Colonic mucosa (tissue), 4 donors: ENCODE measurements at regions not wholly inside any gene's neighbourhood (a gene's known extent, or its start where the extent isn't known, plus 50 kb on each side); places are given as distances from the start of the nearest gene placed in this dataset.

Source experiments
- DNase-seq: peaks from one replicate; pipeline ENCODE4 v3.0.0-alpha.2; 2020
- H3K27ac ChIP-seq: fragments of 200-600 bp; one replicate; pipeline ENCODE4 v1.8.0; 2021
- H3K27me3 ChIP-seq: fragments of 200-600 bp; one replicate; pipeline ENCODE4 v1.8.0; 2021
- H3K36me3 ChIP-seq: fragments of 200-600 bp; one replicate; pipeline ENCODE4 v1.8.0; 2021
- H3K4me1 ChIP-seq: fragments of 200-600 bp; one replicate; pipeline ENCODE4 v1.8.0; 2021; ENCODE audit warnings: mild to moderate bottlenecking
- H3K4me3 ChIP-seq: fragments of 200-600 bp; one replicate; pipeline ENCODE4 v1.8.0; 2021
- H3K9ac ChIP-seq, 2 donors: one replicate each; pipeline ENCODE4 v1.7.0; 2013; ENCODE audit warnings: control low read depth in 2 of 2, low read depth in 2 of 2, low read length in 2 of 2
- H3K9me3 ChIP-seq: fragments of 200-600 bp; one replicate; pipeline ENCODE4 v1.8.0; 2021
- intact Hi-C: fragments of 100-400 bp; cut with DNase I; formaldehyde crosslinking; loops from one replicate; pipeline ENCODE4 v1.14.1; 2022
- TF ChIP-seq, protein P1 (sequence below): fragments of 200-600 bp; IDR thresholded peaks from one replicate; pipeline ENCODE4 v1.8.0; 2022; ENCODE audit warnings: antibody characterized with exemption, mild to moderate bottlenecking
- donor health status: healthy.
- donor health status: DM: no; HTN: no; CAD: no.
- donor health status: DM: no; HTN: no; CAD: no.

DNA sequence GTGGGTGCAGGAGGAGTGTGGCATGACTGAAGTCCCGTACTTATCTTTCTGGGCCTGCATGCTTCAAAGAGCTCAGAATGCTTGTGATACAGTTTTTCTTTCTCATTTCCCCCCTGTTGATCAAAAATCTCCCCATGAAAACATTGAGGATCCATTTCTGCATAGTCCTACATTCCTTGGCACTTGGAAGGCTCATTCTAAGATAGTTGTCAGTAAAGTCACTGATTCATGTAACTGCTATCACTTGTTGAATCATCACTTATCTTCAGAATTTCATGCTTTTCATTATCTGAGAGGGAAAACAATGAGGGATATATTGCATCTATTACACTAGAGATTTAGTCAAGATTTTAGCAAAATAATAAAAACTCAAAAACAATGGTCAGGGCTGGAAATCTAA is 1953.1 kb upstream of the CDH6 start:
- Histone ChIP-seq H3K9me3 (no peaks in the 10 kb centered on the region), H3K4me3 (no peak overlapping the region), H3K4me1 (no peaks in the 10 kb centered on the region), H3K9ac (no peak overlapping the region), H3K36me3 (no peaks in the 10 kb centered on the region), H3K27me3 (no peaks in the 10 kb centered on the region), H3K27ac (no peak overlapping the region)
- intact Hi-C loops, result no loop called here
- DNase-seq, result no peak
- TF ChIP-seq, protein P1, sequence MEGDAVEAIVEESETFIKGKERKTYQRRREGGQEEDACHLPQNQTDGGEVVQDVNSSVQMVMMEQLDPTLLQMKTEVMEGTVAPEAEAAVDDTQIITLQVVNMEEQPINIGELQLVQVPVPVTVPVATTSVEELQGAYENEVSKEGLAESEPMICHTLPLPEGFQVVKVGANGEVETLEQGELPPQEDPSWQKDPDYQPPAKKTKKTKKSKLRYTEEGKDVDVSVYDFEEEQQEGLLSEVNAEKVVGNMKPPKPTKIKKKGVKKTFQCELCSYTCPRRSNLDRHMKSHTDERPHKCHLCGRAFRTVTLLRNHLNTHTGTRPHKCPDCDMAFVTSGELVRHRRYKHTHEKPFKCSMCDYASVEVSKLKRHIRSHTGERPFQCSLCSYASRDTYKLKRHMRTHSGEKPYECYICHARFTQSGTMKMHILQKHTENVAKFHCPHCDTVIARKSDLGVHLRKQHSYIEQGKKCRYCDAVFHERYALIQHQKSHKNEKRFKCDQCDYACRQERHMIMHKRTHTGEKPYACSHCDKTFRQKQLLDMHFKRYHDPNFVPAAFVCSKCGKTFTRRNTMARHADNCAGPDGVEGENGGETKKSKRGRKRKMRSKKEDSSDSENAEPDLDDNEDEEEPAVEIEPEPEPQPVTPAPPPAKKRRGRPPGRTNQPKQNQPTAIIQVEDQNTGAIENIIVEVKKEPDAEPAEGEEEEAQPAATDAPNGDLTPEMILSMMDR, result no peak

DNA sequence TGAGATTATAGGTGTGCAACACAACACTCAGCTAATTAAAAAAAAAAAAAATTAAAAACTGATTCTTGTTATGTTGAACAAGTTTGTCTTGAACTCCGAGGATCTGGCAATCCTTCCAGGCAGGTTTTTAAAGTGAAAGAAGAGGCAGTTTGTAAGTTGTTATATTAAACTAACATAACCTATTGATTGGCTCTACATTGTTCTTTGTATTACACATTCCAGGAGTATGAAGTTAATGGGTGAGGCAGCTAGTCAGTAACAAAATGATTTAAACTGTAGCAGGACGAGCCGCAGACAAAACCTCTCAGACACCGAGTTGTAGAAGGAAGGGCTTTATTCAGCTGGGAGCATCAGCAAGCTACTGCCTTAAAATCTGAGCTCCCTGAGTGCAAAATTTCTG is 1953.9 kb upstream of the CDH6 start:
- TF ChIP-seq, protein P1, result no peak
- H3K27ac ChIP-seq, result no peak overlapping the region
- no peak for DNase-seq
- H3K4me3 ChIP-seq, result no peak overlapping the region
- no peak overlapping the region for H3K9ac ChIP-seq
- no peaks in the 10 kb centered on the region for H3K36me3 ChIP-seq
- intact Hi-C loops, result no loop called here
- H3K4me1 ChIP-seq, result no peaks in the 10 kb centered on the region
- H3K9me3 ChIP-seq, result no peaks in the 10 kb centered on the region
- no peaks in the 10 kb centered on the region for H3K27me3 ChIP-seq

DNA sequence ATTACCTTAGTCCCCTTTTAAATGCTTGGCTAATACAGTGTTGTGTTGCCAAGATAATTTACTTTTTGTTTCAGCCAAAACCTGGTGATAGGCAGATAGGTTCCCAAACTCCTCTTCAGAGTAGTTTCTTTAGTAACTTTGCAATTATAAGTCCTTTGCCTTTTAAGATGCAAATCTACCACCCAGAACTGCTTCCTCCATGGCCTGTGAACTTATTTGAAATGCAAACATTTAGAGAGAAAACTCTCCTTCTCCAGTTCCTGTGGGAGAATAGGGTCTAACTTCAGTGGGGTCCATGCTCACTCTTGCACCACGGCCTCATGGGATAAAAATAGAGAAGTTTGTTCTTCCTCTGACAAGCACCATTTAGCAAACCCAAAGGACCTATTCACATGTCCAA is 1955.4 kb upstream of the CDH6 start:
- H3K4me1 ChIP-seq, result no peaks in the 10 kb centered on the region
- no peak overlapping the region for H3K9ac ChIP-seq
- H3K36me3 ChIP-seq, result no peaks in the 10 kb centered on the region
- no peak overlapping the region for H3K27ac ChIP-seq
- DNase-seq, result no peak
- H3K27me3 ChIP-seq, result no peaks in the 10 kb centered on the region
- TF ChIP-seq, protein P1, result no peak
- intact Hi-C loops, result no loop called here
- no peak overlapping the region for H3K4me3 ChIP-seq
- no peaks in the 10 kb centered on the region for H3K9me3 ChIP-seq

DNA sequence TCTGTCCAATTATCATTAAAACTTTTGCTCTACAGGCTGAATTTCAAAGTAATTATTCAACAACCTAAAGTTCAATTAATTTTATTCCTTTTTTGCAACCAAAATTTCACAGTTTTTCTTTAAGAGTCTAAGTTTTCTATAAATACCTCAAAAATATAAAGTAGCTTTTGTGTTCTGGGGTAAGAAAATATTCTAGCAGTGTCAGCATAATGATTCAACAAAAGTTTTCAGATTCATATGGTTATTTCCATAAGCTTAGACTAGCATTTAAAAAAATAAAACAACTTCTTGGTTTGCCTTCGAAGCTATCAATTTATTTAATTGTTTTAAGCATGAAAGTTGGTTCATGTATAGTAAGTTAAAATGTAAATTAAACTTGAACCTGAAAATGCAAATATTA is 1962.3 kb upstream of the CDH6 start:
- H3K9me3 ChIP-seq, result no peaks in the 10 kb centered on the region
- TF ChIP-seq, protein P1, result no peak

DNA sequence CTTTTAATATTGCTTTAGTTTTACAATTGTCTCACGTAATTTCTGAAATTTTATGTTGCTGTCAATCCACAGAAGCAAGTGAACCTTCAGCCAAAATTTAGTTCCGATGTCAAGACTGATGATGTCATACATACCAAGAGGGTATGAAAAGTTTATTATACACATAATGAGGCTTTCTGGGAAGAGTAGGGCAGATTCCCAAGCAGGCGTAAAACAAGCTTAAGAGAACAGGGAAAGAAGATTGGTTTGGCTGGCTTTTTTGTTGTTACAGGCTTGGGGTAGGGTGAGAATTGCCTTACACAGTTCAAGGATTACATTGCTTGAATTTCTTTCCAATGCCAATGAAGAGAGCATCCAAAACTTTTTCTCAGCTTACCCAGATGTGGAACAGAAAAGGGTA is 1962.9 kb upstream of the CDH6 start:
- H3K27me3 ChIP-seq, result no peaks in the 10 kb centered on the region
- no peak overlapping the region for H3K4me3 ChIP-seq
- H3K4me1 ChIP-seq, result no peaks in the 10 kb centered on the region
- no peaks in the 10 kb centered on the region for H3K36me3 ChIP-seq
- TF ChIP-seq, protein P1, result no peak
- no peaks in the 10 kb centered on the region for H3K9me3 ChIP-seq
- no peak overlapping the region for H3K27ac ChIP-seq
- intact Hi-C loops, result no loop called here
- no peak overlapping the region for H3K9ac ChIP-seq
- DNase-seq, result no peak

More for the DNA sequence above, 1962.3 kb upstream of the CDH6 start:
- Histone ChIP-seq H3K4me3 (no peak overlapping the region), H3K27me3 (no peaks in the 10 kb centered on the region), H3K4me1 (no peaks in the 10 kb centered on the region), H3K9ac (no peak overlapping the region), H3K36me3 (no peaks in the 10 kb centered on the region), H3K27ac (no peak overlapping the region)
- intact Hi-C loops, result no loop called here
- DNase-seq, result no peak

DNA sequence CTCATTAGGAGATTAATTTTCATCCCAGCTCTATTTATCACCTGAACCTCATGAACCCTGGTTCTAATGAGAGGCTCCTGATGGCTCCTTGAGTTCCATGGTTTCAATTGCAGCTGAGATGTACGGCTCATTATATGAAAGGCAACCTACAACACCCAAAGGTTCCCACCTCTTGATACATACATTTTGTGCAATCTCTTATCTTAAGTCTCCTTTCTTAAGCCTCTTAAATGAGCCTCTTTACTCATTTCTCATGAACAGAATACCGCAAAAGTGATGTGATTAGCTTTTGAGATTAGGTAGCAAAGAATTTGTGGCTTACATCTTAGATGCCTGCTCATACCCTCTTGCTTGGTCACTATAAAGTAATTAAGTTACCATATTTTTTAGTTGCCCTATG is 1964.0 kb upstream of the CDH6 start:
- no peak for DNase-seq
- Histone ChIP-seq H3K27ac (no peak overlapping the region), H3K9ac (no peak overlapping the region), H3K4me1 (no peaks in the 10 kb centered on the region), H3K36me3 (no peaks in the 10 kb centered on the region), H3K27me3 (no peaks in the 10 kb centered on the region), H3K9me3 (no peaks in the 10 kb centered on the region), H3K4me3 (no peak overlapping the region)
- intact Hi-C loops, result no loop called here
- TF ChIP-seq, protein P1, result no peak
